H1 (cell line): ENCODE measurements at regions not wholly inside any gene's neighbourhood (a gene's known extent, or its start where the extent isn't known, plus 50 kb on each side); places are given as distances from the start of the nearest gene placed in this dataset.

Source experiments
- CTCF ChIA-PET: fragments of 300-600 bp; sonication (Branson Sonifier 250); formaldehyde crosslinking; loops from one replicate; lab custom pipeline; 2021; ENCODE audit not compliant: partially characterized antibody; lab: Charles Lee
- POLR2A ChIA-PET: fragments of 300-600 bp; sonication (Branson Sonifier 250); formaldehyde crosslinking; loops from one replicate; lab custom pipeline; 2021; ENCODE audit warnings: inconsistent platforms; ENCODE audit not compliant: partially characterized antibody; lab: Charles Lee
- DNase-seq, 2 experiments: peaks; one replicate each; pipeline versions ENCODE4 v3.0.0 to v3.0.0-alpha.2; 2010 to 2022; ENCODE audit warnings: low spot score in 2 of 2, low read depth in 1 of 2, mixed read lengths in 1 of 2
- FAIRE-seq: peaks from 2 replicates; lab custom pipeline; 2011; peaks lifted over from hg19 to GRCh38; lab: Jason Lieb, UNC
- H2AFZ ChIP-seq: 2 replicates; pipeline ENCODE4 v1.8.1; 2012; ENCODE audit warnings: low read length, inconsistent platforms
- H2AK5ac ChIP-seq: 2 replicates; pipeline ENCODE4 v1.6.1; 2013; ENCODE audit warnings: low read depth, low read length
- H2BK120ac ChIP-seq: replicated peaks from 2 replicates; pipeline ENCODE3; 2013; ENCODE audit warnings: low read depth, low read length, inconsistent platforms
- H2BK12ac ChIP-seq: 2 replicates; pipeline ENCODE4 v1.6.1; 2013; ENCODE audit warnings: low read depth, low read length
- H2BK15ac ChIP-seq: 2 replicates; pipeline ENCODE4 v1.6.1; 2013; ENCODE audit warnings: low read length
- H2BK20ac ChIP-seq: 2 replicates; pipeline ENCODE4 v1.6.1; 2013; ENCODE audit warnings: low read length
- H2BK5ac ChIP-seq: 2 replicates; pipeline ENCODE4 v1.6.1; 2013; ENCODE audit warnings: low read depth, low read length
- H3K14ac ChIP-seq: 2 replicates; pipeline ENCODE4 v1.6.1; 2013; ENCODE audit warnings: inconsistent platforms; ENCODE audit not compliant: insufficient read length
- H3K18ac ChIP-seq: 2 replicates; pipeline ENCODE4 v1.6.1; 2013; ENCODE audit warnings: low read length; ENCODE audit errors: extremely low read depth
- H3K23ac ChIP-seq: 2 replicates; pipeline ENCODE4 v1.6.1; 2013; ENCODE audit warnings: inconsistent platforms; ENCODE audit not compliant: insufficient read length
- H3K23me2 ChIP-seq: 2 replicates; pipeline ENCODE4 v1.6.1; 2013; ENCODE audit warnings: low read depth, low read length
- H3K27ac ChIP-seq: 2 replicates; pipeline ENCODE4 v1.6.1; 2011; ENCODE audit warnings: low read depth, low read length, inconsistent platforms
- H3K27me3 ChIP-seq, 4 experiments: replicated peaks in 1 of 4; 1 replicate in 1 of 4; 2 replicates in 3 of 4; pipeline versions ENCODE4 v1.6.1 to v1.8.1; 2011 to 2013; ENCODE audit warnings: low read length in 3 of 4, mild to moderate bottlenecking in 3 of 4, inconsistent platforms in 2 of 4, mixed read lengths in 2 of 4, moderate library complexity in 1 of 4; ENCODE audit not compliant: control insufficient read depth in 3 of 4, insufficient read depth in 3 of 4; ENCODE audit errors: extremely low read depth in 1 of 4
- H3K36me3 ChIP-seq, 4 experiments: 2 replicates each; pipeline versions ENCODE4 v1.6.1 to v1.8.1; 2011 to 2013; ENCODE audit warnings: mild to moderate bottlenecking in 4 of 4, low read length in 3 of 4, moderate library complexity in 2 of 4, control low read depth in 1 of 4, inconsistent platforms in 1 of 4; ENCODE audit not compliant: insufficient read depth in 4 of 4, control insufficient read depth in 2 of 4
- H3K4ac ChIP-seq: replicated peaks from 2 replicates; pipeline ENCODE3; 2013; ENCODE audit warnings: low read length, low read depth, mixed read lengths, inconsistent platforms; ENCODE audit not compliant: insufficient read length
- H3K4me1 ChIP-seq, 4 experiments: replicated peaks in 1 of 4; 1 replicate in 1 of 4; 2 replicates in 3 of 4; pipeline versions ENCODE4 v1.6.1 to v1.8.1; 2011 to 2013; ENCODE audit warnings: low read length in 3 of 4, inconsistent platforms in 2 of 4, mixed read lengths in 1 of 4; ENCODE audit not compliant: insufficient read depth in 4 of 4, control insufficient read depth in 3 of 4
- H3K4me2 ChIP-seq, 2 experiments: 2 replicates each; pipeline versions ENCODE4 v1.6.1 to v1.8.1; 2011 to 2013; ENCODE audit warnings: low read depth in 2 of 2, low read length in 2 of 2, control low read depth in 1 of 2, inconsistent platforms in 1 of 2, mild to moderate bottlenecking in 1 of 2; ENCODE audit not compliant: insufficient read depth in 1 of 2
- H3K4me3 ChIP-seq, 4 experiments: fragments of 200-600, 300-600 bp in 1 of 4; sonication (generic), shearing (Covaris generic), sonication (Bioruptor Twin) in 1 of 4; 2 replicates each; pipeline versions ENCODE4 v1.5.1 to v1.8.1; 2011 to 2016; ENCODE audit warnings: low read length in 4 of 4, low read depth in 3 of 4, control low read depth in 2 of 4, inconsistent platforms in 2 of 4, mild to moderate bottlenecking in 2 of 4, mixed read lengths in 1 of 4, moderate library complexity in 1 of 4; ENCODE audit not compliant: insufficient read depth in 2 of 4; ENCODE audit errors: extremely low read depth in 1 of 4
- H3K56ac ChIP-seq: replicated peaks from 2 replicates; pipeline ENCODE3; 2013; ENCODE audit warnings: low read depth, mild to moderate bottlenecking, mixed read lengths, low read length, inconsistent platforms; ENCODE audit not compliant: insufficient read length
- H3K79me1 ChIP-seq: 2 replicates; pipeline ENCODE4 v1.6.1; 2013; ENCODE audit warnings: low read depth, low read length, control low read depth
- H3K79me2 ChIP-seq, 2 experiments: 2 replicates each; pipeline versions ENCODE4 v1.6.1 to v1.8.1; 2012 to 2013; ENCODE audit warnings: low read length in 2 of 2, mild to moderate bottlenecking in 2 of 2, inconsistent platforms in 1 of 2; ENCODE audit not compliant: insufficient read depth in 2 of 2, control insufficient read depth in 1 of 2
- H3K9ac ChIP-seq, 4 experiments: replicated peaks in 1 of 4; 1 replicate in 1 of 4; 2 replicates in 3 of 4; pipeline versions ENCODE4 v1.6.1 to v1.8.1; 2011 to 2013; ENCODE audit warnings: low read depth in 3 of 4, low read length in 3 of 4, control low read depth in 2 of 4, mild to moderate bottlenecking in 2 of 4, moderate library complexity in 2 of 4, inconsistent platforms in 1 of 4; ENCODE audit errors: extremely low read depth in 1 of 4
- H3K9me3 ChIP-seq, 2 experiments: 2 replicates each; pipeline versions ENCODE4 v1.6.1 to v1.8.1; 2012 to 2013; ENCODE audit warnings: mild to moderate bottlenecking in 2 of 2, moderate library complexity in 2 of 2, control low read depth in 1 of 2, inconsistent platforms in 1 of 2, low read depth in 1 of 2, low read length in 1 of 2, mixed read lengths in 1 of 2; ENCODE audit not compliant: insufficient read depth in 2 of 2
- H4K20me1 ChIP-seq, 2 experiments: replicated peaks in 1 of 2; 2 replicates each; pipeline versions ENCODE3 to v1.8.1; 2011 to 2013; ENCODE audit warnings: inconsistent platforms in 2 of 2, low read length in 2 of 2, mild to moderate bottlenecking in 1 of 2; ENCODE audit not compliant: insufficient read depth in 2 of 2, control insufficient read depth in 1 of 2
- H4K5ac ChIP-seq: 2 replicates; pipeline ENCODE4 v1.6.1; 2013; ENCODE audit warnings: low read length, low read depth, mixed read lengths, inconsistent platforms; ENCODE audit not compliant: insufficient read length
- H4K8ac ChIP-seq: 2 replicates; pipeline ENCODE4 v1.8.0; 2013; ENCODE audit warnings: mild to moderate bottlenecking, moderate library complexity, low read length, inconsistent platforms; ENCODE audit not compliant: insufficient read depth; ENCODE audit errors: extremely low read depth
- H4K91ac ChIP-seq: replicated peaks from 2 replicates; pipeline ENCODE3; 2013; ENCODE audit warnings: low read length, mixed read lengths, inconsistent platforms; ENCODE audit not compliant: insufficient read length
- CBX8 ChIP-seq: fragments of 300-800, 300-1000 bp; sonication (generic); IDR thresholded peaks from 2 replicates; pipeline ENCODE4 v1.7.1; 2016; ENCODE audit warnings: low read depth, low read length, borderline replicate concordance
- CHD2 ChIP-seq: IDR thresholded peaks from 2 replicates; pipeline ENCODE4 v1.6.1; 2012; ENCODE audit warnings: low read length, improper control_type of control experiment
- EZH2 ChIP-seq: fragments of 200-600 bp; sonication (generic); IDR thresholded peaks from 2 replicates; pipeline ENCODE4 v1.7.1; 2012; ENCODE audit warnings: low read depth, mild to moderate bottlenecking, moderate library complexity, low read length, inconsistent platforms; ENCODE audit not compliant: severe bottlenecking
- HDAC2 ChIP-seq, 2 experiments: fragments of 300-600 bp in 1 of 2; sonication (generic) in 1 of 2; IDR thresholded peaks; 2 replicates each; pipeline ENCODE4 v1.6.1; 2011 to 2012; ENCODE audit warnings: low read depth in 2 of 2, low read length in 2 of 2, mild to moderate bottlenecking in 2 of 2, moderate library complexity in 2 of 2, borderline replicate concordance in 1 of 2, inconsistent platforms in 1 of 2
- TEAD4 ChIP-seq: IDR thresholded peaks from 2 replicates; pipeline ENCODE4 v1.6.1; 2012; ENCODE audit warnings: low read depth, low read length, inconsistent platforms, mixed read lengths
- WGBS, 2 experiments: shearing (Covaris generic) in 1 of 2; methylation state at CpG; one replicate each; pipeline versions ENCODE4 v1.1.6 to v1.1.7; 2013 to 2015; ENCODE audit warnings: low lambda C conversion rate in 2 of 2, mixed read lengths in 2 of 2, inconsistent platforms in 1 of 2, low coverage in 1 of 2, missing lambda C conversion rate in 1 of 2; ENCODE audit not compliant: insufficient replicate concordance in 2 of 2, insufficient coverage in 1 of 2, insufficient read length in 1 of 2; ENCODE audit errors: extremely low coverage in 1 of 2, missing lambda C conversion rate in 1 of 2; 5-methylcytosine and 5-hydroxymethylcytosine counted together

DNA sequence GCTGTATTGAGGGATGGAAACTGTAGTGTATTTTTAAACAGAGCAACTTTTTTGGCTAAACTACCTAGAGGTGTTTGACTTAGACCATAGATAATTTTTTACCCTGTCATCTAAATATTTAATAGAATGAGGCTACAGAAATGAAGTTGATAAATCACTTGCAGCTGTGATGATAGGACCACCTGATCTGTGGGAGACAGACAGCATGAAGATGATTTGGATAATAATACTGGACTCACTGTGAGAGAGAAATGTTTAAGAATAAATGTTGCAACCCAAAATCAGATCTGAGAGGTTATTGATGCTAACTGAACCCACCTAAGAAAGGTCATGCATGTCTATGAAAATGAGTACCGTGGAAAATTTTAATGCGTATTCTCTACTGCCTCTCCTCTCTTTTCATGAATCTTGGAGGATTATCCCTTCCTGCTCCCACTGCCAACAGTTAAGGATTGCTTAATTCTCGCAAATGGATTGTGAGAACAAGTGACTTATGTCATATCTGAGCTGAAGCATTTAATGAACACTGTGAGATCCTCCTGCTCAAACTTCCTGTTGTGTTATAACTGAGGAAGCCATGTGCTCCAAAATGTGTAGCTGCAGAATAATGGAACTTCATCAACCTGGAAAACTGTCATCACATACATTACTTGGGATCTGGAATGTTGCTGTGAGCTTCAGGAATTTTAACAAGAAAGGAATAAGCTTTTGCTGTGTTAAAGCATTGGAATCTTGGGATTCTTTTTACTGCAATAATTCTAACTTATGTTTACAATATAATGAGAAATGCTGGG is 617.9 kb upstream of the CDH18 start:
- no peak overlapping the region for H2AK5ac ChIP-seq
- no peak overlapping the region for H3K27ac ChIP-seq
- no peak overlapping the region for H3K18ac ChIP-seq
- H4K20me1 ChIP-seq: no peaks in the 10 kb centered on the region
- H3K9me3 ChIP-seq: no peaks in the 10 kb centered on the region
- H3K27me3 ChIP-seq: no peaks in the 10 kb centered on the region
- H3K4me3 ChIP-seq: no peak overlapping the region
- no peaks in the 10 kb centered on the region for H3K23me2 ChIP-seq
- H3K56ac ChIP-seq: no peak overlapping the region
- H3K4me1 ChIP-seq: peaks cover 0 to 5% (median 2%) of the 10 kb centered on the region in 4 experiments; a peak in 3 of 7 replicates
- POLR2A ChIA-PET: no interaction called here
- no peak overlapping the region for H4K8ac ChIP-seq
- no peak overlapping the region for H4K5ac ChIP-seq
- no peak overlapping the region for H3K23ac ChIP-seq
- no peak overlapping the region for H2AFZ ChIP-seq
- no peak overlapping the region for H2BK20ac ChIP-seq
- no peak overlapping the region for H2BK15ac ChIP-seq
- no peak overlapping the region for H2BK12ac ChIP-seq
- H3K36me3 ChIP-seq: no peaks in the 10 kb centered on the region
- H2BK120ac ChIP-seq: no peak overlapping the region
- no peak overlapping the region for H3K9ac ChIP-seq
- no peak for FAIRE-seq
- no peaks in the 10 kb centered on the region for H3K79me2 ChIP-seq
- no peak overlapping the region for H3K4me2 ChIP-seq
- no peak overlapping the region for H4K91ac ChIP-seq
- 92% methylated on average over 3 of the region's 3 CpGs; no CpG with 5 or more reads in 1 of the 2 experiments for WGBS, 2 experiments
- CTCF ChIA-PET: interaction anchor here (0.6 to 0.9 kb wide), 2 partner anchors 49 to 76 kb away, joined by 3 read pairs; no protein-coding TSS in a partner anchor
- H2BK5ac ChIP-seq: no peak overlapping the region
- TF ChIP-seq EZH2 (no peak), TEAD4 (no peak), CBX8 (no peak), HDAC2 (IDR thresholded peaks at IDR 0.05; ENCODE audit: borderline replicate concordance in 1 of 2, low read depth in 2 of 2, low read length in 2 of 2) (no peak), CHD2 (no peak)
- TF ChIP-seq, all 59 proteins: peak for 0
- DNase-seq: no peak
- Histone ChIP-seq H3K14ac (no peak overlapping the region), H3K4ac (no peak overlapping the region), H3K79me1 (no peaks in the 10 kb centered on the region)
